T-helper 2 cell (primary cell): ENCODE measurements at regions not wholly inside any gene's neighbourhood (a gene's known extent, or its start where the extent isn't known, plus 50 kb on each side); places are given as distances from the start of the nearest gene placed in this dataset.
"Not testable (repeated sequence)": the region's sequence is repeated elsewhere in the genome, so short reads cannot be mapped to it uniquely, and the experiment has no call there.

Experiments used
- DNase-seq, 5 experiments: peaks; one replicate each; pipeline versions ENCODE4 v3.0.0 to v3.0.0-alpha.2; 2012 to 2022

GRCh38 chr11:23257556-23257955, 397.3 kb upstream of the CCDC179 start:
- no peak for DNase-seq

- DNase-seq: no peak
Measured at GRCh38 chr11:23263466-23263865, 403.2 kb upstream of the CCDC179 start.

- DNase-seq: no peak
Measured at GRCh38 chr11:23272095-23272494, 411.8 kb upstream of the CCDC179 start.

GRCh38 chr11:23278121-23278520, 417.8 kb upstream of the CCDC179 start:
- no peak for DNase-seq

- no peak for DNase-seq
Measured at GRCh38 chr11:23280088-23280487, 419.8 kb upstream of the CCDC179 start.

- no peak for DNase-seq
Measured at GRCh38 chr11:23283666-23284065, 423.4 kb upstream of the CCDC179 start.

GRCh38 chr11:23284631-23285030, 424.4 kb upstream of the CCDC179 start:
- no peak for DNase-seq

GRCh38 chr11:23288003-23288783, 427.9 kb upstream of the CCDC179 start:
- DNase-seq: no peak

- DNase-seq: no peak
Measured at GRCh38 chr11:23295241-23295640, 435.0 kb upstream of the CCDC179 start.

- no peak for DNase-seq
Measured at GRCh38 chr11:23308041-23308440, 447.8 kb upstream of the CCDC179 start.

GRCh38 chr11:23310276-23310675, 450.0 kb upstream of the CCDC179 start:
- no peak for DNase-seq

GRCh38 chr11:23311986-23312940, 452.0 kb upstream of the CCDC179 start:
- no peak for DNase-seq

GRCh38 chr11:23313001-23313400, 452.7 kb upstream of the CCDC179 start:
- DNase-seq: no peak

GRCh38 chr11:23314162-23314561, 453.9 kb upstream of the CCDC179 start:
- no peak for DNase-seq

GRCh38 chr11:23315286-23315685, 455.0 kb upstream of the CCDC179 start:
- DNase-seq: no peak

GRCh38 chr11:23317816-23318215, 457.5 kb upstream of the CCDC179 start:
- no peak for DNase-seq

- no peak for DNase-seq
Measured at GRCh38 chr11:23318670-23319069, 458.4 kb upstream of the CCDC179 start.

- DNase-seq: no peak
Measured at GRCh38 chr11:23320131-23320530, 459.9 kb upstream of the CCDC179 start.

- not testable (repeated sequence) for DNase-seq
Measured at GRCh38 chr11:23335586-23335985, 475.3 kb upstream of the CCDC179 start.

- DNase-seq: no peak
Measured at GRCh38 chr11:23336961-23337360, 476.7 kb upstream of the CCDC179 start.

GRCh38 chr11:23353611-23354010, 493.3 kb upstream of the CCDC179 start:
- no peak for DNase-seq

GRCh38 chr11:23359297-23359696, 499.0 kb upstream of the CCDC179 start:
- DNase-seq: no peak

- DNase-seq: no peak
Measured at GRCh38 chr11:23364076-23364475, 503.8 kb upstream of the CCDC179 start.
